Stimulated activated CD4-positive, alpha-beta T cell treated with anti-CD3 and anti-CD28 coated beads, Interleukin-4, amount 100 ng/mL, for 24 hours (primary cell): ENCODE measurements at regions not wholly inside any gene's neighbourhood (a gene's known extent, or its start where the extent isn't known, plus 50 kb on each side); places are given as distances from the start of the nearest gene placed in this dataset.

Source experiments
- DNase-seq: peaks from one replicate; pipeline ENCODE4 v3.0.0-alpha.2; 2020

DNA sequence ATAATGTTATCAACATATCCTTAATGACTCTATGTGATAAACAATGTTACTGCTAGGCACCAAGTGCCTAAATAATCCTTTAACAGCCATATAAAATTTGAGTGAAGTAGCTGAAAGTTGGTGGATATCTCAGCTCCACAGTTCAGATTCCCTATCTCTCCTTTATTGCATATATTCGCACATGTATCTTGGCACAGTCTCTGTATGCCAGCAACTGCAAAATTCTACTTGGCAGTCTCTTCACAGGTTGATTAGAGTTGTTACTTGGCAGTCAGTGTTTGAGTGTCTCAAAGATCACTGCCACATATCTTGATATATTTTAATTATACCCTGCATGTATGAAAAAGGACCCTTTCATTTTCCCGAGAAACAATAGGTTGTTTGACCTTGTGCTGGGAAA, 879.3 kb downstream of the OLFM4 start:
- no peak for DNase-seq

GRCh38 chr13:53920916-53921315, 892.3 kb downstream of the OLFM4 start:
- DNase-seq: no peak

DNA sequence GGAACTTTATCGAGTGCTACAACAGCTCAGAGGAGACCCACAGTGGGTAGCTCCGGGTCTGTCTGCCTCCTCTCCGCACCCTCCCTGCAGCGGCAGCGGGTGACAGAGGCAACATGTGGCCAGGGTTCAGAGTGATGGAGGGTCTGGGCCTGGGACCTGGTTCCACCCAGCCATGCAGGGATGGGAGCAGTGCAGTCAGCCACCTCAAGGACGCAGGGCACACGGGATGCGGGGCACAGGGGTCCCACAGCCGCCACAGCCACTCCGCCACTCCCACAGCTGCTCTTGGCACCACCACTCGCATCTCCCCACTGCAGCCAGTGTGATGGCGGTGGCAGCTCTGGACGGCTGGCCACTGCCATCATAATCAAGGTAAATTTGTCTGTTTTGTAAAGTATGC, 892.9 kb downstream of the OLFM4 start:
- no peak for DNase-seq

DNA sequence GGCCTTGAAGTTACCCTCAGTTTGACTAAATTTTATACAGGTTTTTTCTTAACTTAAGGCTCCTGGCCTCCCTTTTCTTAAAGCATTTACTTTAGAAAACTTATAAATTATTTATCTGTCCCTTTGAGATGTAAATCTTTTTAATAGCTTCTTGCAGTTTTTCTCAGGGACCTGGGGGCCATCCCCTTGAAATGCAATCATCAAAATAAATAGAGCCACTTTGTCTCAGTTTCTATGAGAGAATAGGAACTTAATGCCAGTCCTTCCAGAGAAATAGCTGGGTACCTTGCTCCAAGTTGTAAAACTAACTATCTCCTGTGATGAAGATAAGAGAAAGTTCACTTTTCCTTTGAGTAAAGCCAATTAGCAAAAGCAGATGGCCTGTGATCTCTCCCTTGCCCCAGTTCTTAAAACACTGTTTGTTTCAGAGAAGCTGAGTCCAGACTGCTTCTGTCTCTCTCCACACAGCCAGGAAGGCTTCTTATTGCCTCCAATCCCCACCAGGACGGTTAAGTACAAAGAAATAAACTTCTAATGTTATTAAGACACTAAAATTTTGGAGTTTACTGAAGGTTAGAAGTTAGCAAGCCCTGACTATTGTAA, 913.1 kb downstream of the OLFM4 start:
- DNase-seq: no peak

DNA sequence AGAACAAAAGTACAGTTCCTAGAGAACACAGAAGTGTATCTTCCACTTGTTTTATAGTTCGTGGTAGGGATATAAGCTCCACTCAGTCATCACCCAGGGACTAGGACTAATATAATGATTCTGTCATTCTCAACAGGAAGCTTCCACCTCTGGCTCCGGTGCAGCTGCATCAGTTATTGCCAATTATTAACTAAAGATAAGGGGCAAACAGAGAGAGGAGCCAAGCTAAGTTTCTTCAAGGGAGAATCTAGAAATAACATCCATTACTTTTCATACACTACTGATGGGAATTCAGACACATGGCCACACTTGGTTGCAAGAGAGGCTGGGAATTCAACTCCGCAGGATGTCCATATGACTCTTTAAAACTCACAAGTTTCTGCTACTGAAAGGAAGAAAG, 917.9 kb downstream of the OLFM4 start:
- DNase-seq: no peak

DNA sequence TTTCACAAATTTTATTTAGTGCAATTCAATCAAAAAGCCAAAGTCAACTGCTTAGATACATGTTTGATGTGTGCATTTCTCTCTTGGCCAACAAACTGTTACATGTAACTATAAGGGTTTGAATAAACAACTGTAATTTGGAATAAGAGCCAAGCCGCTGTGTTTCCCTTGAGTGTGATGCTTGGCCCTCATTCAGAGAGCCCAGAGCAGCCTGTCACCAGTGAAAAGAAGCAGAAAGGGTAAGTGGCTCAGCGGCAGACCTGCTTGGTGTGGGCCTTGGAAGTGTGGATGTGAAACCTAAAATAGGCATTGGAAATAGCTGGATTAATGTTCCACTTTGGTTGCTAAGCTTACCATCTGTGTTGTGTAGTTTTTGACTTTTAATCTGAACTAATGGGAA, 924.6 kb downstream of the OLFM4 start:
- DNase-seq: no peak
